KBM-7 (cell line): ENCODE measurements at regions not wholly inside any gene's neighbourhood (a gene's known extent, or its start where the extent isn't known, plus 50 kb on each side); places are given as distances from the start of the nearest gene placed in this dataset.
"Not testable (repeated sequence)": the region's sequence is repeated elsewhere in the genome, so short reads cannot be mapped to it uniquely, and the experiment has no call there.

Source experiments
- DNase-seq: peaks from one replicate; pipeline ENCODE4 v3.0.0-alpha.2; 2015
- in situ Hi-C: fragments of 300-500 bp; cut with MboI; formaldehyde crosslinking; loops from 2 replicates; pipeline ENCODE4 v1.14.3; 2020; ENCODE audit warnings: low sequenced_read_pairs, low pct_unique_long_range_greater_than_20kb, mixed read lengths

DNA sequence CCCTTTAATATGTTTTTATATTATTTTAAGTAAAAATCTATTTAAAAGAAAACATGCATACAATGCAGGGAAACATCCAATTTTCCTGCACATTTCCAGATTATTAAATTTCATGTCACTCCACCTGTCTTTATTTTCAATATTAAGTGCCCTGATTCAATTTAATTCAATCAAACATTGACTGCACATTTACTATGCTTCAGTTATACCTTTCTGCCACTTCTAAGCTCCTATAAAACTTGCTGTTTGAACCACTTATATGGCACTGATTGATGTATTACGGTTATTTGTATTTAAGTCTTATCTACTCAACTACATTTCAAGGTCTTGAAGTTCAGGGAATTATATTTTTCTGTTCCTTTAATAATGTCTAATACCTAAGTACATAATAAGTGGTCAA, 198.0 kb downstream of the CAVIN4 start:
- DNase-seq = no peak
- in situ Hi-C loops = no loop called here

DNA sequence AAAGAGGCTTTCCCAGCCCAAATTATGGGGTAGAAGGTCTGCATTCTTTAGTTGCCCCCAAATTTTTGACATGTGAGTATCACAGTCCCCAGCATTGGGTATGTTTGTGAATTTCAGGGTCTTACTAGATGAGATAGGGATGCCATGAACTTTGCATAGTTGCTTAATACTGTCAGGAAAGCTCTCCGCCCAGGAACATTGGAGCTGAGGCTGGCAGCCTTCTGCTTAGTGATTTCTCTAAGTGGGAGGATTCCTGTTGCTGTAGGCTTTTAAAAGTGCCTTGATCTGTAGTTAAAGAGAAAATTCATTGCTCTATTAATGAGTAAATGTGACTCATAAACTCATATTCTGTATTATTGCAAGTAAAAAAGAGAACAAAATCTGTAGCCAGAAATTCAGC, 206.9 kb downstream of the CAVIN4 start:
- in situ Hi-C loops = no loop called here
- DNase-seq = no peak

GRCh38 chr9:100785946-100786345, 208.1 kb downstream of the CAVIN4 start:
- in situ Hi-C loops = no loop called here
- DNase-seq = no peak

GRCh38 chr9:100794738-100795269, 216.9 kb downstream of the CAVIN4 start:
- DNase-seq = no peak

GRCh38 chr9:100803956-100804355, 224.6 kb upstream of the PLPPR1 start:
- in situ Hi-C loops = no loop called here
- no peak for DNase-seq

More at GRCh38 chr9:100794738-100795269, 216.9 kb downstream of the CAVIN4 start:
- in situ Hi-C loops = no loop called here

GRCh38 chr9:100811643-100812042, 216.9 kb upstream of the PLPPR1 start:
- in situ Hi-C loops = no loop called here
- DNase-seq = no peak

DNA sequence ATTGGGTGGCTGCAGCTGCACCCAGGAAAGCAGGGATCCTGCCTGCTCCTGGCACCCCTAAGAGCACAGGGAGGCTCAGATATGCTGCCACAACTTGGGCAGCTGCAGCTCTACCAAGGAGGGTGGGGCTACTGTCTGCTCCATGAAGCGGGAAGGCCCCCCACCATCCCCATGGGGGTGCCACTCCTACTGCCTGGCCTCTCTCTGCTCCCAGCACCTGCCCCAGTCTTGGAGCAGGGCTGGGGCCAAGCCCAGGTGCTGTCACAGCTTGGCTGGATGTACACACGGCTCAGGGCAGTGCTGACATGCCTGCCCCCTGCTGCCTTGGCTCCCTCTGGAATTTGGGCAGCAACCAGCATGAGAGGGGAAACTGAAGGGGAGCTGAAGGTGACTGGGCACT, 214.7 kb upstream of the PLPPR1 start:
- DNase-seq = no peak
- in situ Hi-C loops = no loop called here

DNA sequence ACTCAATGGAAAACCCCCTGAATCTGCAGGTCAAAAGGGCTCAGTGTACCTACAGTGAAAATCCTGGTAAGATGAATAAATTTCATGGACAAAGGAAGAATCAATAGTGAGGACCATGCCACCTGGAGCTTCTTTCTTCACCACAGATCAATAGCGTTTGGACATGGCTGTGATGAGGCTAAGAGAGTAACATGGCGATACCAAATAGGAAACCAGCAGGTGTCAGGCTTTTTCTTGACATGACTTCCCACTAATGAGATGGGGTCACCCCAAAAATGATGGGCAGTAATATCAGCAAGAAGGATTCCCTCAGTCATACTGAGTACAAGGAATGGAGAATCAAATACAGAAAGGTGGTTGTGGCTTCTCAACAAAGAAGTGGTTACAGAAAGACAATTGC, 208.5 kb upstream of the PLPPR1 start:
- in situ Hi-C loops = no loop called here
- DNase-seq = no peak

GRCh38 chr9:100833035-100833434, 195.5 kb upstream of the PLPPR1 start:
- in situ Hi-C loops, DNase-seq: not testable (repeated sequence)

- DNase-seq = no peak
These were observed 189.7 kb upstream of the PLPPR1 start for GRCh38 chr9:100838857-100839256.

DNA sequence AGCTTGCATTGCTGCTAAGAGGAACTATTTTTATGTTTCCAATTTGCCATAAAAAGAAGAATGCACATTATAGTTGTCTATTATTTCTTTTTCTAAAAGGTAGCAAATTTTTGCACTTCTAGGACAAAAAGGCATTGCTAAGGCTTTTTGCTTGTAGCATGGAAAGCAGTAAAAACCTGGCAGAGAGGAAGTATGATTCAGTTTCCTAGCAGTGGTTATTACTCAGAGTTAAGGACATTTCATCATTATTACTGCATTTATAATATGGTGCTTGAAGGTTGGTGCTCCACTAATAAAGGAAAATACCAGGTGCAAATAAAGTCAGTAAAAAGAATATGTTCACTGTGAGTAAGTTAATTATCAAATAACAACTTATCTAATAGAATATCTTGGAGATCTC, 179.8 kb upstream of the PLPPR1 start:
- in situ Hi-C loops = no loop called here
- no peak for DNase-seq

More at GRCh38 chr9:100838857-100839256, 189.7 kb upstream of the PLPPR1 start:
- in situ Hi-C loops = no loop called here

DNA sequence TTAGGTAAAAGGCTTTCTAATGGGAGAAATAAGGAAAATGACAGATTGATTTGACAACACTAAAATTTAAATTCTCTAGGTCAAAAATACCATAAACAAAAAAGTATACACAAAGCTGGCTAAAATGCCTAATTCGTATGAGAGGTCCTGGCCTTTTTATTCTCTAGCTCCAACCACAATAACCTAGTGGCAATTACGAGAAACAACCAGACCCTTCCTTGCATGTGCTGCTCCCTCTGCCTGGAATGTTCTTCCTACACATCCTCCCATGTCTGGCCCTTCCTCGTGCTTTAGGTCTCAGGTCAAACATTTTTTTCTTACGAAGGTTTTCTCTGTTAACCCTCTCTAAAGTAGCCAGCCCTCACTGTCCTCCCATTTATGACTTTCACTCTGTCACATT, 176.4 kb upstream of the PLPPR1 start:
- no peak for DNase-seq
- in situ Hi-C loops = no loop called here

DNA sequence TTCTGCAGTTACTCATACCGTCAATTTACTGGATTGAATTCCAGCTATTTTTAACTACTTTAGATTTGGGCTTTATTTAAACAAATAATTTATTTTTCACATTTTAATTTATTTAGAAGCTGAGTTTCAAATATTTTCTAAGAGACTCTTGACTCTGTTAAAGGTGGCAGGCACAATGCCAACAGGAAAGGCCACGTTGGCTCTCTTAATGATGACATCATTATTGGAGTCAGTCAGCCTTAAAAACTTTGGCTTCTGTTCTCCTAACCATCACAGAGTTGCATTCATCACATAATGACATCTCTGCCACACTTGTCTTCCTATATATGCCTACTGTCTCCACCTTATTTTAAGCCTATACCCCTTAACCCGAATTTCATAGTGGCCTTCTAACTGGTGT, 172.3 kb upstream of the PLPPR1 start:
- in situ Hi-C loops = no loop called here
- DNase-seq = no peak

- no peak for DNase-seq
- in situ Hi-C loops = no loop called here
These were observed 163.4 kb upstream of the PLPPR1 start for GRCh38 chr9:100865111-100865510.

DNA sequence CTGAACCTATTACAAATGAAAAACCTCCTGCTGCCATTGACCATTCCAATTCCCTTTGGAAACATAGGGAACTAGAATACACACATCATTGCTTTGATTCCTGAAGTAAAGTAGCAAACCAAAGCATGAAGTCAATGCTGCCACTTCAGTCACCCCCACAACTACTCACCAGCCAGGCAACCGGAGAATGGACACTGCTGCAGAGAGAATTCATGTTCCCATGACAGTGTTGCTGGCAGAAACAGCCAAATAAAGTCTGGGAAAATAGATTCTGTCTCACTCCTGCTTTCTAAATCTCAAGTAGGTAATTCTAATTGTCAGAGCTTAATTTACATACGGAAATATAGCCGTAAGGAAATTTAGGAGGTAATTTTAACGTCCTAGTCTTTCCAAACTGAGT, 162.9 kb upstream of the PLPPR1 start:
- DNase-seq = no peak
- in situ Hi-C loops = no loop called here

- in situ Hi-C loops = no loop called here
- no peak for DNase-seq
These were observed 159.2 kb upstream of the PLPPR1 start for GRCh38 chr9:100869326-100869725.

- in situ Hi-C loops = no loop called here
These were observed 148.6 kb upstream of the PLPPR1 start for GRCh38 chr9:100879884-100880283.

DNA sequence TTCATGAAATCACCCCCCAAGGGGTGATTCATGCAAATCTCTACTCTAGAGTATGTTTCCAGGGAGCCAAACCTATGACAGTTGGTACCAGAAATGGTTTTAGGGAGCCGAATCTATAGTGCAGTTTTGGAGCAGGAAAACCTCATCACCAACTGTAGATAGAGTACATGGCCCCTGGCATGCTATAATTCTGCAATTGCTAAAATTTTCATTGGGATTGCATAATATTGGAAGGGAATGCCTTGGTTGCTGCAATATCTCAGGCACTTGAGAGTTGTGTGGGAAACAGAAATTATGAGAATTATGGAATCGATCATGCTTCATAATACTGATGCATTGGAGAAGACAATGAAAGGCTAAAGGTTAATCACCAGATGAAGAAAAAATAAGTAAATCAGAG, 148.2 kb upstream of the PLPPR1 start:
- in situ Hi-C loops = no loop called here
- no peak for DNase-seq

More at GRCh38 chr9:100879884-100880283, 148.6 kb upstream of the PLPPR1 start:
- no peak for DNase-seq

DNA sequence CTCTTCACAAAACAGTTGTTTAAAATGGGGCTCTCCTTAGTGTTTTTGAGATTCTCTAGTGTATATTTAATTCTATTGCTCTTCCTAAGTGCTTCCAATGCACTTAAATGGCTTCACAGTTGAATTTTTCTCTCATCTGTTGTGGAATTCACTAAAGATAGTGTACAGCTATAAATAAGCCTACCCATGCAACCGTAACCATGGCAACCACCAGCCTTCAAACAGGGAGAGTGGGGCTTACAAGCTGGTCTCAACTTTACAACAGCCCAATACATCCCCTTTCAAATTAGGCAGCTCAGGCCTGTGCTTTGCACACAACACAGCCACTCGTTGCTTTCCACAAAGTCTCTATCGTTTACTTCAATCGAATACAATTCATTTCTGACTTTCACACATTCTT, 144.0 kb upstream of the PLPPR1 start:
- in situ Hi-C loops = no loop called here
- DNase-seq = no peak

DNA sequence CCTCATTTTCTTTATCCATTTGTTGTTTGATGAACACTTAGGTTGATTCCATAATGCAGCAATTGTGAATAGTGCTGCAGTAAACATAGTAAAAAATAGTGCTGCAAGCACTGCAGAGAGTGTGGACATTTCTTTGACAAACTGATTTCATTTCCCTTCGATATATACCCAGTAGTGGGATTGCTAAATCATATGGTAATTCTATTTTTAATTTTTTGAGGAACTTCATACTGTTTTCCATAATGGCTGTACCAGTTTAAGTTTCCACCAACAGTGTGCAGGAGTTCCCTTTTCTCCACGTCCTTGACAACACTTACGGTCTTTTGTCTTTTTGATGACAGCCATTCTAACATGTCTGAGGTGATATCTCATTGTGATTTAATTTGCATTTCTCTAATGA, 138.2 kb upstream of the PLPPR1 start:
- in situ Hi-C loops = no loop called here

GRCh38 chr9:100911273-100911672, 117.3 kb upstream of the PLPPR1 start:
- in situ Hi-C loops = no loop called here
- no peak for DNase-seq

More for the DNA sequence above, 138.2 kb upstream of the PLPPR1 start:
- no peak for DNase-seq

GRCh38 chr9:100913257-100913656, 115.3 kb upstream of the PLPPR1 start:
- in situ Hi-C loops = no loop called here
- no peak for DNase-seq
